HG02588 (cell line): ENCODE measurements at regions not wholly inside any gene's neighbourhood (a gene's known extent, or its start where the extent isn't known, plus 50 kb on each side); places are given as distances from the start of the nearest gene placed in this dataset.
A peak's percentile ranks its signal among the peaks of the same experiment; 100 is the strongest.

Source experiments
- ATAC-seq: cut with Tn5 transposase; IDR thresholded peaks from one replicate; pipeline ENCODE4 v1.9.1; 2021; ENCODE audit warnings: mild to moderate bottlenecking, moderate library complexity; ENCODE audit not compliant: unreplicated experiment

GRCh38 chr11:11789735-11790369 lies 51.9 kb upstream of the USP47 start:
- ATAC-seq, result no peak

- no peak for ATAC-seq
Measured at GRCh38 chr11:11788063-11788710, 53.6 kb upstream of the USP47 start.

- ATAC-seq, result peak; percentile 67
Measured at GRCh38 chr11:11787305-11788062, 54.3 kb upstream of the USP47 start.

- no peak for ATAC-seq
Measured at GRCh38 chr11:11786771-11787170, 55.0 kb upstream of the USP47 start.

- no peak for ATAC-seq
Measured at GRCh38 chr11:11786234-11786633, 55.5 kb upstream of the USP47 start.

GRCh38 chr11:11782532-11783110 lies 59.2 kb upstream of the USP47 start:
- no peak for ATAC-seq

GRCh38 chr11:11780858-11781257 lies 60.9 kb upstream of the USP47 start:
- ATAC-seq, result no peak

- ATAC-seq, result no peak
Measured at GRCh38 chr11:11779975-11780374, 61.8 kb upstream of the USP47 start.

GRCh38 chr11:11777897-11778296 lies 63.9 kb upstream of the USP47 start:
- no peak for ATAC-seq

- ATAC-seq, result no peak
Measured at GRCh38 chr11:11776714-11777113, 65.1 kb upstream of the USP47 start.

GRCh38 chr11:11774928-11775327 lies 66.8 kb upstream of the USP47 start:
- ATAC-seq, result no peak

- no peak for ATAC-seq
Measured at GRCh38 chr11:11772865-11773515, 68.8 kb upstream of the USP47 start.

GRCh38 chr11:11770921-11771486 lies 70.8 kb upstream of the USP47 start:
- ATAC-seq, result no peak

- no peak for ATAC-seq
Measured at GRCh38 chr11:11770296-11770695, 71.5 kb upstream of the USP47 start.

- no peak for ATAC-seq
Measured at GRCh38 chr11:11769782-11770181, 72.0 kb upstream of the USP47 start.

GRCh38 chr11:11769362-11769761 lies 72.4 kb upstream of the USP47 start:
- ATAC-seq, result no peak

GRCh38 chr11:11764423-11764803 lies 77.4 kb upstream of the USP47 start:
- no peak for ATAC-seq

- ATAC-seq, result no peak
Measured at GRCh38 chr11:11763796-11764422, 77.9 kb upstream of the USP47 start.

- ATAC-seq, result no peak
Measured at GRCh38 chr11:11760838-11761237, 80.9 kb upstream of the USP47 start.

GRCh38 chr11:11758603-11759196 lies 83.1 kb upstream of the USP47 start:
- ATAC-seq, result no peak
